Thymus (tissue), 11 donors: ENCODE measurements at regions not wholly inside any gene's neighbourhood (a gene's known extent, or its start where the extent isn't known, plus 50 kb on each side); places are given as distances from the start of the nearest gene placed in this dataset.
A peak's percentile ranks its signal among the peaks of the same experiment; 100 is the strongest.

Experiments used
- DNase-seq, 9 donors: peaks; one replicate each; pipeline ENCODE4 v3.0.0-alpha.2; 2013; ENCODE audit warnings: low spot score in 9 of 9, low read depth in 6 of 9, missing footprints in 1 of 9
- H3K27ac ChIP-seq, 2 donors: one replicate each; pipeline ENCODE4 v1.5.1; 2013; ENCODE audit warnings: control low read depth in 1 of 2, low read depth in 1 of 2, low read length in 1 of 2, mild to moderate bottlenecking in 1 of 2, moderate library complexity in 1 of 2
- H3K27me3 ChIP-seq, 2 donors: one replicate each; pipeline ENCODE4 v1.5.1; 2013; ENCODE audit warnings: low read length in 1 of 2; ENCODE audit not compliant: control insufficient read depth in 2 of 2, insufficient read depth in 1 of 2
- H3K36me3 ChIP-seq, 2 donors: one replicate each; pipeline ENCODE4 v1.5.1; 2013; ENCODE audit warnings: low read length in 1 of 2, mild to moderate bottlenecking in 1 of 2, moderate library complexity in 1 of 2; ENCODE audit not compliant: control insufficient read depth in 2 of 2, insufficient read depth in 2 of 2
- H3K4me1 ChIP-seq, 2 donors: one replicate each; pipeline ENCODE4 v1.5.1; 2013; ENCODE audit warnings: low read length in 2 of 2; ENCODE audit not compliant: control insufficient read depth in 2 of 2, insufficient read depth in 2 of 2
- H3K4me3 ChIP-seq, 2 donors: one replicate each; pipeline ENCODE4 v1.5.1; 2013; ENCODE audit warnings: low read length in 2 of 2, control low read depth in 1 of 2, mild to moderate bottlenecking in 1 of 2
- H3K9me3 ChIP-seq, 2 donors: one replicate each; pipeline ENCODE4 v1.5.1; 2013; ENCODE audit warnings: low read length in 1 of 2, mild to moderate bottlenecking in 1 of 2; ENCODE audit not compliant: control insufficient read depth in 2 of 2, insufficient read depth in 1 of 2
- WGBS: extraction: QIAGEN DNeasy Blood & Tissue Kit; methylation state at CpG from one replicate; pipeline ENCODE4 v1.1.7; 2013; 5-methylcytosine and 5-hydroxymethylcytosine counted together
- donor health status: healthy.

DNA sequence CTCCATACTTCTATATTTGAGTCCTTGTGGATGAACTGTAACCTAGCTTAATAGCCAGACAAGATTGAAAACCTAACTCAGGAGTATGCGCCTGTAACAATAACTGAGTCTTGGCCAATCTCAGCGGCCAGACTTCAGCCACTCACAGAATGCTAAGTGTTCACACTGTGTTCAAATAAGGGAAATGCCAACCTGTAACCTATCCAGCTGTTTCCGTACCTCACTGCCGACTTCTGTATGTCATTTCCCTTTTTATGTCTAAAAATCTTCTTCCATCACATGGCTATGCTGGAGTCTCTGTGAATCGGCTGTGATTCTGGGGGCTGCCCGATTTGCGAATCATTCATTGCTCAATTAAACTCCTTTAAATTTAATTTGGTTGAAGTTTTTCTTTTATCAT lies 169.2 kb downstream of the NFKBIZ start:
- Histone ChIP-seq H3K4me3 (no peak overlapping the region), H3K27me3 (no peaks in the 10 kb centered on the region), H3K27ac (no peak overlapping the region), H3K9me3 (no peaks in the 10 kb centered on the region), H3K4me1 (no peaks in the 10 kb centered on the region), H3K36me3 (no peaks in the 10 kb centered on the region)
- WGBS, result 42% methylated on average over 7 of the region's 7 CpGs
- DNase-seq, result peak in 1 of 9 donors; percentile 10

DNA sequence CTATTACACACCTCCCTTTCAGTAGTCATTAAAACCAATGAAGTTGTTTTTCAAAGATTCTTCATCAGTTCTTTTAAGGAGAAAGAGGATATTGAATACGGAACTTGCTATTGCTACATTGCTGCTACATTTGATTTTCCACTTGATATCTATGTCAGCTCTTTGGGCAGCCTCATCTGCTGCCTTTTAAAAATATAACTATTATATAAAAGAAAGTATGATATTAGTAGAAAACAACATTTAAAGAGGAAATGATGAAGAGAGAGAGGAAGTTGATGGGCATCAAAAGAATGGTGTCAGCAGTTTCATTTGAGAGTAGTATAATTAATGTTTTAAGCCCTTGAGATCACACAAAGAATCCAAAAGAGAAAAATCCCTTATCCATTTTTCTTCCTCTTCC lies 171.4 kb downstream of the NFKBIZ start:
- Histone ChIP-seq H3K4me1 (no peaks in the 10 kb centered on the region), H3K9me3 (no peaks in the 10 kb centered on the region), H3K36me3 (no peaks in the 10 kb centered on the region), H3K4me3 (no peak overlapping the region), H3K27ac (no peak overlapping the region), H3K27me3 (no peaks in the 10 kb centered on the region)
- DNase-seq, result no peak
- WGBS, result 90% methylated on average over 1 of the region's 1 CpG

DNA sequence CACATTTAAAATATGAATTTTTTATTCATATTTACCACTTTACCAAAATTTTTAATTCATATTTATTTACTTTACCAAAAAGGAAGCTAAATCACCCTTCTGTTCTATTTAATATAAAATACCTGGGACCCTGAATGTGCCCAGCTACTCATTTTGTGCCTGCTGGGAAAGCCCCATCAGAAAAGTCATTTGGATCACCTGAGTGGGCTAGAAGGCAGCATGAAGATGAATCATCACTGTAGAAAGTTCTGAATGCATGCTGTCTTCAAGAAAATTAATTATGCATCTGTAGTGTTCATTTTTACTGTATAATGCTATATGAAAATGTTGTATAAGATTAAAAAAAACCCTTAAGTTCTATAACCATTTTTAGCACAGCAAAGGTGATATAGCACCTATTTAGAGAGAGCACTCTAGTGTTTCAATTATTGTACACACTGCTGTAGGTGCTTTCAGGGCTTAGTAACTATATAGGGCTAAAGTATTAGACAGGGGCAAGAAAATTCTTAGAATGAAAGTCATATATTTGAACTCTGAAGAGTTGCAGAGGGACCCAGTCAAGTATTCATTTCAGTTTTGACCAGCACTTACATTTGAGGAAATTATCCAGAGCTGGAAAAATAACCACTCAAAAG lies 175.1 kb downstream of the NFKBIZ start:
- no peak for DNase-seq
- no peak overlapping the region for H3K27ac ChIP-seq
- H3K27me3 ChIP-seq, result no peaks in the 10 kb centered on the region
- no peaks in the 10 kb centered on the region for H3K9me3 ChIP-seq
- no peak overlapping the region for H3K4me3 ChIP-seq
- no peaks in the 10 kb centered on the region for H3K4me1 ChIP-seq
- no peaks in the 10 kb centered on the region for H3K36me3 ChIP-seq

DNA sequence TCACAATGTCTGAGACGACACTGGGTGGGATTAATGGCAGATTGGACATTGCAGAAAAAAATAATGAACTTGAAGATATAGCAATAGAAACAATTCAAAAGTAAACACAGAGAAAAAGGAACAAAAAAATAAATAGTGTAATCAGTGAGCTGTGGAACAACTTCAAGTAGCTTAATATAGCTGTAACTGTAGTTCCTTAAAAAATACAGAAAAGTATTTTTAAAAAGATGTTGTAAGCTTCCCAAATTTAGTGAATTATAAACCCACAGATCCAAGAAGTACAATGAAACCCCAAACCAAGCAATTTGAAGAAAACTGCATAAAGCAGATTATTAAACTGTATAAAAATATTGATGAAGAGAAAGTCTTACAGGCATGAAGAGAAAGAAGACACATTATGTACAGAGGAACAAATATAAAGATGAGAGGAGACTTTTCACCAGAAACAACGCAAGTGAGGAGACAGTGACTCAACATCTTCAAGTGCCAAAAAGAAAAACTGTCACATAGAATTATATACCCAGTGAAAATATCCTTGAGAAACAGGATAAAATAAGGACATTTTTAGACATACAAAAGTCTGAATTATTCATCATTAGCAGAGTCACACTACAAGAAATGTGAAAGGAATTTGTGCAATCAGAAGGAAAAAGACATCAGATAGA lies 176.4 kb downstream of the NFKBIZ start:
- H3K4me1 ChIP-seq, result no peaks in the 10 kb centered on the region
- H3K27ac ChIP-seq, result no peak overlapping the region
- H3K9me3 ChIP-seq, result no peaks in the 10 kb centered on the region
- no peak overlapping the region for H3K4me3 ChIP-seq
- H3K27me3 ChIP-seq, result no peaks in the 10 kb centered on the region
- DNase-seq, result no peak
- WGBS, result 92% methylated on average over 2 of the region's 2 CpGs
- H3K36me3 ChIP-seq, result no peaks in the 10 kb centered on the region

DNA sequence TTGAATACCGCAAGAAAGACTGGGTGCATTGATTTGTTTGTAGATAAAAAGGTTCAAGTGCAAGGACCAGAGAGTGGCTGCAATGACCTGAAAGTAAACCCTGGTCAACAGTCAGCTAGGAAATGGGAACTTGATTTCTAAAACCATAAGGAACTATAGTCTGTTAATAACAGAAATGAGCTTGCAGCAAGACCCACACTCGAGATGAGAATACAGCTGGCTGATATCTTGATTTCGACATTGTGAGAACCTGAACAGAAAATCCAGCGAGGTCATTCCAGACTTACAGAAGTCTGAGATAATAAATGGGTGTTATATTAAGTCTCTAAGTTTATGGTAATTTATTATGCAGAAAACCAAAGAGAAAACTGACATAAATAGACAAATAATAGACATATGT lies 177.3 kb downstream of the NFKBIZ start:
- no peaks in the 10 kb centered on the region for H3K36me3 ChIP-seq
- H3K27ac ChIP-seq, result no peak overlapping the region
- 91% methylated on average over 4 of the region's 4 CpGs for WGBS
- no peaks in the 10 kb centered on the region for H3K27me3 ChIP-seq
- no peak overlapping the region for H3K4me3 ChIP-seq
- no peaks in the 10 kb centered on the region for H3K9me3 ChIP-seq
- no peaks in the 10 kb centered on the region for H3K4me1 ChIP-seq
- DNase-seq, result no peak

DNA sequence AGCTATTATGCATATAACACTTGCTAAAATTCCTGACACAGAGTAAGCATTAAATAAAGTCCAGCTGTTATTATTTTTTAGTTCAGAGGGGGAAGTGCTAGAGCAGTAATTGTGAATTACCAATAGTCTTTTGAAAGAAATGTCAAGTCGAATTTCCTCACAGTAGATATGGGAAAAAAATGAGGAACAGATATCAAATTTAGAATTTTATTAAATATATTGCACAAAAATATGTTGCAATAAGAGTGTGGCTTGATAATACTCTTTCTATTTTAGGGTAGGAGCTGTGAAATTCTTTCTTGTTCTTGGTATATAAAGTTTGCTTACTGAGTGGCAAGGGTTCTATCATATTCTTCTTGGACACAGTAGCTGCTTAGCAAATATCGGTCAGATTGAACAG lies 181.3 kb downstream of the NFKBIZ start:
- Histone ChIP-seq H3K4me3 (no peak overlapping the region), H3K4me1 (no peaks in the 10 kb centered on the region), H3K36me3 (no peaks in the 10 kb centered on the region), H3K27me3 (no peaks in the 10 kb centered on the region), H3K27ac (no peak overlapping the region), H3K9me3 (no peaks in the 10 kb centered on the region)
- 89% methylated on average over 2 of the region's 2 CpGs for WGBS
- DNase-seq, result no peak

DNA sequence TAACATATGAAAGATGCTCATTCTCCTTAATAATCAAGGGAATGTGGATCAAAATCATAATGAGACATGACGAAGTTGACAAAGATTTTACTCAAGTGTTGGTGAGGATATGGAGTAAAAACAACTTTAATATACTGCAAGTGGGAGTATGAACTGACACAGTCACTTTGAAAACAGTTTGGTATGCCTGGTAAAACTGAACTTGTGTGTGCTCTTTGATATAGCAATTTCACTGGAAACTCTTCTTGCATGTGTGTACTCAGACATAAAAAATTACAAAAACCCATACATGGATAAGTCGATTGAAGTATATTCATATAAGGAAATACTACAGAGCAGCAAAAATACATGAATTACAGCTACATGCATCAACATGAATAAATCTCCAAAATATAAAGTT lies 182.5 kb downstream of the NFKBIZ start:
- Histone ChIP-seq H3K27ac (no peak overlapping the region), H3K4me1 (no peaks in the 10 kb centered on the region), H3K36me3 (no peaks in the 10 kb centered on the region), H3K4me3 (no peak overlapping the region), H3K9me3 (no peaks in the 10 kb centered on the region), H3K27me3 (no peaks in the 10 kb centered on the region)
- WGBS, result 95% methylated on average over 2 of the region's 2 CpGs
- DNase-seq, result no peak

DNA sequence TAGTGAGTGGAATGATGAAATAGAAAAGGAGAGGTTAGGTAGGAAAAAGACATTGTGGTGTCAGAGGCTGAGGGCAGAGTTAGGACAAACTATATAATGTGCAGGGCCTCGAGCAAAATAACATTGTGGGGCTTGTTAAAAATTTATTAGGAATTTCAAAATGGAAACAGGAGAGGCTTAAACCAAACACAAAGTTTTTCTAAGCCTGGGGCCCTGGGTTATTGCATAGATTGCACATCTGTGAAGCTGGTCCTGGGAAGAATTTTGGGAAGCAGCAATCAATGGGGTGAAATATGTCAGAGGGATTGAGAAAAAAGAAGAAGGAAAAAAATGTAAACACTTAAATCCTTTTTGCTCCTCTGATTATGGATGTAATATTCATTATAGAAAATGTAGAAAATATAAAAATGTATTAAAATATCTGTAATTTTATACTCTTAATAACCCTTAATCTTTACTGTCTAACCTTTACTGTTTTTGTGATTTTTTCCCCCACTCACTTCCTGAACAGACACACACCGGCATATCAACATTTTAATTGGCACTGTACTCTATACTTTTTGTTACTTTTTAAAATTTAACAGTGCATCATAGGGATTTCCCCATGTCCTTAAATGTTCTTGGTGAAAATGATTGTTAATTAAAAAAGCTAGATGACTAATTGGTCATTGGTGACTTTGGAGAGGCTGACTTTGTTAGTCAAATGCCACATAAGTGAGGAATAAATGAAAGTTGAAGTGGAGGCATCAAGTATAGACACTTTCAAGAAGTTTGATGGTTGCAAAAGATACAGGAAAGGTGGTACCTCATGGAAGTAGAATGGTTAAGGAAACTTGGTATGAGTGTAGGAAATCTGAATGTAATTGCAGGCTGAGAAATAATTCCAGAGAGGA lies 183.4 kb downstream of the NFKBIZ start:
- DNase-seq, result no peak
- H3K27ac ChIP-seq, result no peak overlapping the region
- no peak overlapping the region for H3K4me3 ChIP-seq
- H3K4me1 ChIP-seq, result no peaks in the 10 kb centered on the region
- WGBS, result 87% methylated on average over 2 of the region's 2 CpGs
- H3K27me3 ChIP-seq, result no peaks in the 10 kb centered on the region
- H3K9me3 ChIP-seq, result no peaks in the 10 kb centered on the region
- H3K36me3 ChIP-seq, result no peaks in the 10 kb centered on the region
